ENCODE measurements at regions not wholly inside any gene's neighbourhood (a gene's known extent, or its start where the extent isn't known, plus 50 kb on each side); places are given as distances from the start of the nearest gene placed in this dataset.

DNA sequence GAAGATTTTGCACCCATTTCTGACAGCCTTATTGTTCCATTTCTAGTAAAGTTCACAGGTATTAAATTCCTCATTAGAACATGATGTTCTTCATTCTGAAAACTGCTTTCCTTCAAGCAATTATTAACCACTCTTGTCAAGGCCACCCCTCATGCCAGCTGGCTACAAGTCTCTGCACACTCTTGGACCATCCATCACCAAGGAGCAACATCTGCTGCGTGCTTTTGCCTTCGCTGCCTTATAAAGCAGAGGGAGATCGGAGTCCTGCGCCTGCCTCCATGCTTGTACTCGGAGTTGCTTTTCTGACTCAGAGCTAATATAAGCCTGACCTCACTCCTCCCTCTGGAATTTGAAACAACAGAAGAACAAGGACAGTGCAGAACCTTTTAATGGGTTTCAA, 529.9 kb upstream of the DPP6 start:
- H3K18ac ChIP-seq (ENCODE audit: low read depth, low read length) = no peak overlapping the region
- H4K91ac ChIP-seq (ENCODE audit: insufficient read depth, low read depth, low read length) = no peak overlapping the region
- H2BK120ac ChIP-seq (ENCODE audit: low read depth, low read length) = no peak overlapping the region
- POLR2A ChIA-PET (ENCODE audit: unreplicated experiment) = no interaction called here
- no peak overlapping the region for H2BK5ac ChIP-seq (ENCODE audit: low read depth, low read length, poor library complexity, severe bottlenecking)
- H3K4me1 ChIP-seq (ENCODE audit: control insufficient read depth, insufficient read depth, low read length) = no peaks in the 10 kb centered on the region
- dilution Hi-C loops (cut with HindIII; ENCODE audit: low sequenced_read_pairs, unreplicated experiment) (no loop called here), in situ Hi-C loops (cut with MboI; ENCODE audit: low sequenced_read_pairs) (no loop called here), intact Hi-C loops (cut with micrococcal nuclease) (no loop called here)
- H3K4ac ChIP-seq (ENCODE audit: low read depth, low read length) = no peak overlapping the region
- H3K27ac ChIP-seq (ENCODE audit: insufficient read depth, low read length) = no peak overlapping the region
- DNase-seq (no peak), ATAC-seq (ENCODE audit: low read depth) (no peak)
- TF ChIP-seq RAD21 (IDR thresholded peaks at IDR 0.05; ENCODE audit: low read length) = no peak
- no peak for TF ChIP-seq MAZ (IDR thresholded peaks at IDR 0.05; ENCODE audit: borderline replicate concordance, low read depth, low read length)
- TF ChIP-seq, protein P1, sequence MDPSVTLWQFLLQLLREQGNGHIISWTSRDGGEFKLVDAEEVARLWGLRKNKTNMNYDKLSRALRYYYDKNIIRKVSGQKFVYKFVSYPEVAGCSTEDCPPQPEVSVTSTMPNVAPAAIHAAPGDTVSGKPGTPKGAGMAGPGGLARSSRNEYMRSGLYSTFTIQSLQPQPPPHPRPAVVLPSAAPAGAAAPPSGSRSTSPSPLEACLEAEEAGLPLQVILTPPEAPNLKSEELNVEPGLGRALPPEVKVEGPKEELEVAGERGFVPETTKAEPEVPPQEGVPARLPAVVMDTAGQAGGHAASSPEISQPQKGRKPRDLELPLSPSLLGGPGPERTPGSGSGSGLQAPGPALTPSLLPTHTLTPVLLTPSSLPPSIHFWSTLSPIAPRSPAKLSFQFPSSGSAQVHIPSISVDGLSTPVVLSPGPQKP (IDR thresholded peaks at IDR 0.05; ENCODE audit: borderline replicate concordance, low read depth, low read length) = no peak
- no peak for TF ChIP-seq RFX5 (IDR thresholded peaks at IDR 0.05; ENCODE audit: low read depth, low read length)
- TF ChIP-seq SMC3 (IDR thresholded peaks at IDR 0.05; ENCODE audit: low read depth, low read length) = no peak
- TF ChIP-seq, protein P2, sequence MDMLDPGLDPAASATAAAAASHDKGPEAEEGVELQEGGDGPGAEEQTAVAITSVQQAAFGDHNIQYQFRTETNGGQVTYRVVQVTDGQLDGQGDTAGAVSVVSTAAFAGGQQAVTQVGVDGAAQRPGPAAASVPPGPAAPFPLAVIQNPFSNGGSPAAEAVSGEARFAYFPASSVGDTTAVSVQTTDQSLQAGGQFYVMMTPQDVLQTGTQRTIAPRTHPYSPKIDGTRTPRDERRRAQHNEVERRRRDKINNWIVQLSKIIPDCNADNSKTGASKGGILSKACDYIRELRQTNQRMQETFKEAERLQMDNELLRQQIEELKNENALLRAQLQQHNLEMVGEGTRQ (IDR thresholded peaks at IDR 0.05; ENCODE audit: low read depth, low read length) = no peak
- TF ChIP-seq, protein P3, sequence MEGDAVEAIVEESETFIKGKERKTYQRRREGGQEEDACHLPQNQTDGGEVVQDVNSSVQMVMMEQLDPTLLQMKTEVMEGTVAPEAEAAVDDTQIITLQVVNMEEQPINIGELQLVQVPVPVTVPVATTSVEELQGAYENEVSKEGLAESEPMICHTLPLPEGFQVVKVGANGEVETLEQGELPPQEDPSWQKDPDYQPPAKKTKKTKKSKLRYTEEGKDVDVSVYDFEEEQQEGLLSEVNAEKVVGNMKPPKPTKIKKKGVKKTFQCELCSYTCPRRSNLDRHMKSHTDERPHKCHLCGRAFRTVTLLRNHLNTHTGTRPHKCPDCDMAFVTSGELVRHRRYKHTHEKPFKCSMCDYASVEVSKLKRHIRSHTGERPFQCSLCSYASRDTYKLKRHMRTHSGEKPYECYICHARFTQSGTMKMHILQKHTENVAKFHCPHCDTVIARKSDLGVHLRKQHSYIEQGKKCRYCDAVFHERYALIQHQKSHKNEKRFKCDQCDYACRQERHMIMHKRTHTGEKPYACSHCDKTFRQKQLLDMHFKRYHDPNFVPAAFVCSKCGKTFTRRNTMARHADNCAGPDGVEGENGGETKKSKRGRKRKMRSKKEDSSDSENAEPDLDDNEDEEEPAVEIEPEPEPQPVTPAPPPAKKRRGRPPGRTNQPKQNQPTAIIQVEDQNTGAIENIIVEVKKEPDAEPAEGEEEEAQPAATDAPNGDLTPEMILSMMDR (conservative IDR thresholded peaks at IDR 0.05; ENCODE audit: low read depth, low read length) = no peak
- no peak for TF ChIP-seq CHD1 (IDR thresholded peaks at IDR 0.05; ENCODE audit: low read depth, low read length)
- TF ChIP-seq FOS (IDR thresholded peaks at IDR 0.05; ENCODE audit: low read depth, low read length) = no peak
- H3K14ac ChIP-seq (replicated peaks; ENCODE audit: low read depth, low read length) = no peak overlapping the region
- H3K27me3 ChIP-seq (ENCODE audit: control insufficient read depth, insufficient read depth, low read length) = no peaks in the 10 kb centered on the region
- H2BK20ac ChIP-seq (ENCODE audit: low read depth, low read length) = no peak overlapping the region
- no peak overlapping the region for H2AK9ac ChIP-seq (replicated peaks; ENCODE audit: low read depth, low read length, poor library complexity)
- WGBS, 2 experiments (ENCODE audit: extremely low coverage in 2 of 2, insufficient read length in 1 of 2) = no CpG with 5 or more reads among the region's 5 CpGs
- no peaks in the 10 kb centered on the region for H3K36me3 ChIP-seq (ENCODE audit: control insufficient read depth, insufficient read depth, low read length)
- no peak overlapping the region for H2AFZ ChIP-seq (replicated peaks; ENCODE audit: low read length, poor library complexity)
- CTCF ChIA-PET = no interaction called here
- no peak overlapping the region for H3K56ac ChIP-seq (ENCODE audit: extremely low read depth, insufficient read depth, low read length)
- no peak overlapping the region for H3K9ac ChIP-seq (ENCODE audit: low read depth, low read length)
- no peak overlapping the region for H4K5ac ChIP-seq (ENCODE audit: low read depth, low read length)
- no peak overlapping the region for H3K4me2 ChIP-seq (ENCODE audit: low read depth, low read length)
- H3K4me3 ChIP-seq (ENCODE audit: insufficient read depth, low read depth, low read length) = no peak overlapping the region
- no TSS peak for BruUV-seq (replicated peaks)
- peaks cover 36% of the 10 kb centered on the region for H3K9me3 ChIP-seq (ENCODE audit: control insufficient read depth, insufficient read depth, low read length)
- H3K9me1 ChIP-seq (ENCODE audit: insufficient read depth, low read length) = no peaks in the 10 kb centered on the region
- H4K20me1 ChIP-seq (ENCODE audit: insufficient read depth, low read length) = no peaks in the 10 kb centered on the region
- no peak overlapping the region for H2AK5ac ChIP-seq (ENCODE audit: low read depth, low read length)
- H3K23ac ChIP-seq (ENCODE audit: low read depth, low read length) = no peak overlapping the region
- H4K8ac ChIP-seq (ENCODE audit: low read depth in 2 of 2, low read length in 2 of 2) = no peak overlapping the region
- no peak overlapping the region for H2BK15ac ChIP-seq (ENCODE audit: low read depth, low read length)
- no peaks in the 10 kb centered on the region for H3K79me1 ChIP-seq (ENCODE audit: low read depth in 1 of 2, low read length in 2 of 2)
